ENCODE measurements at regions not wholly inside any gene's neighbourhood (a gene's known extent, or its start where the extent isn't known, plus 50 kb on each side); places are given as distances from the start of the nearest gene placed in this dataset.

- no peak for DNase-seq (ENCODE audit: low read depth, low spot score)
- H3K27ac ChIP-seq (ENCODE audit: low read depth, low read length): no peak overlapping the region
- H3K4me3 ChIP-seq (ENCODE audit: low read depth, low read length): no peak overlapping the region
- no peak for TF ChIP-seq CTCF (IDR thresholded peaks at IDR 0.05; ENCODE audit: low read depth, low read length)
- ChIA-PET CTCF (interaction anchor here (1.7 kb wide), 1 partner anchor 47 kb away, joined by 3 read pairs; no protein-coding TSS in a partner anchor), POLR2A (no interaction called here)
- peaks cover 4% of the 10 kb centered on the region for H3K27me3 ChIP-seq (ENCODE audit: control insufficient read depth, insufficient read depth, low read length)
- no peaks in the 10 kb centered on the region for H3K9me3 ChIP-seq (ENCODE audit: control insufficient read depth, insufficient read depth, low read length)
Measured at GRCh38 chr14:49508124-49508523, 78.1 kb downstream of the RPS29 start.

- Histone ChIP-seq H3K27ac (ENCODE audit: low read depth, low read length) (no peak overlapping the region), H3K27me3 (ENCODE audit: control insufficient read depth, insufficient read depth, low read length) (peaks cover 4% of the 10 kb centered on the region), H3K4me3 (ENCODE audit: low read depth, low read length) (no peak overlapping the region), H3K9me3 (ENCODE audit: control insufficient read depth, insufficient read depth, low read length) (no peaks in the 10 kb centered on the region)
- ChIA-PET CTCF (interaction anchor here (0.9 to 1.4 kb wide), 2 partner anchors 9 to 11 kb away, joined by 3 to 8 read pairs; no protein-coding TSS in a partner anchor), POLR2A (no interaction called here)
- no peak for DNase-seq (ENCODE audit: low read depth, low spot score)
- no peak for TF ChIP-seq CTCF (IDR thresholded peaks at IDR 0.05; ENCODE audit: low read depth, low read length)
Measured at GRCh38 chr14:49506650-49507049, 79.5 kb downstream of the RPS29 start.

GRCh38 chr14:49505041-49505766, 81.0 kb downstream of the RPS29 start:
- no peak overlapping the region for H3K4me3 ChIP-seq (ENCODE audit: low read depth, low read length)
- peaks cover 4% of the 10 kb centered on the region for H3K27me3 ChIP-seq (ENCODE audit: control insufficient read depth, insufficient read depth, low read length)
- no peak for TF ChIP-seq CTCF (IDR thresholded peaks at IDR 0.05; ENCODE audit: low read depth, low read length)
- CTCF ChIA-PET: no interaction called here
- no peak overlapping the region for H3K27ac ChIP-seq (ENCODE audit: low read depth, low read length)
- POLR2A ChIA-PET: no interaction called here
- H3K9me3 ChIP-seq (ENCODE audit: control insufficient read depth, insufficient read depth, low read length): no peaks in the 10 kb centered on the region
- DNase-seq (ENCODE audit: low read depth, low spot score): no peak

- TF ChIP-seq CTCF (IDR thresholded peaks at IDR 0.05; ENCODE audit: low read depth, low read length): peak; percentile 92
- POLR2A ChIA-PET: no interaction called here
Measured at GRCh38 chr14:49497725-49498348, 88.3 kb downstream of the RPS29 start.

GRCh38 chr14:49497267-49497666, 88.9 kb downstream of the RPS29 start:
- H3K27ac ChIP-seq (ENCODE audit: low read depth, low read length): no peak overlapping the region
- DNase-seq (ENCODE audit: low read depth, low spot score): no peak
- POLR2A ChIA-PET: no interaction called here
- TF ChIP-seq CTCF (IDR thresholded peaks at IDR 0.05; ENCODE audit: low read depth, low read length): no peak
- no peak overlapping the region for H3K4me3 ChIP-seq (ENCODE audit: low read depth, low read length)
- CTCF ChIA-PET: interaction anchor here (0.6 to 8.1 kb wide), 21 partner anchors 9 to 1579 kb away, joined by 3 to 170 read pairs (median 5); no protein-coding TSS in a partner anchor
- no peaks in the 10 kb centered on the region for H3K9me3 ChIP-seq (ENCODE audit: control insufficient read depth, insufficient read depth, low read length)
- H3K27me3 ChIP-seq (ENCODE audit: control insufficient read depth, insufficient read depth, low read length): no peaks in the 10 kb centered on the region

More at GRCh38 chr14:49497725-49498348, 88.3 kb downstream of the RPS29 start:
- H3K9me3 ChIP-seq (ENCODE audit: control insufficient read depth, insufficient read depth, low read length): no peaks in the 10 kb centered on the region
- CTCF ChIA-PET: interaction anchor here (0.6 to 8.1 kb wide), 23 partner anchors 9 to 1580 kb away, joined by 3 to 170 read pairs (median 5); no protein-coding TSS in a partner anchor
- DNase-seq (ENCODE audit: low read depth, low spot score): peak; percentile 37
- no peaks in the 10 kb centered on the region for H3K27me3 ChIP-seq (ENCODE audit: control insufficient read depth, insufficient read depth, low read length)
- no peak overlapping the region for H3K27ac ChIP-seq (ENCODE audit: low read depth, low read length)
- no peak overlapping the region for H3K4me3 ChIP-seq (ENCODE audit: low read depth, low read length)

Data from AG04450 (cell line).